Loucy (cell line): ENCODE measurements at regions not wholly inside any gene's neighbourhood (a gene's known extent, or its start where the extent isn't known, plus 50 kb on each side); places are given as distances from the start of the nearest gene placed in this dataset.

Source experiments
- CTCF ChIP-seq: fragments of 200-600 bp; sonication (generic); conservative IDR thresholded peaks from 2 replicates; pipeline ENCODE4 v1.5.1; 2014; ENCODE audit warnings: mild to moderate bottlenecking, antibody characterized with exemption, low read length
- EZH2phosphoT487 ChIP-seq: fragments of 200-600 bp; IDR thresholded peaks from 2 replicates; pipeline ENCODE4 v1.6.1; 2018; ENCODE audit warnings: antibody characterized with exemption, mild to moderate bottlenecking, moderate library complexity, borderline replicate concordance

GRCh38 chr10:129165770-129166169, 301.3 kb upstream of the MGMT start:
- TF ChIP-seq CTCF (no peak), EZH2phosphoT487 (no peak)
